GM12878 (cell line): ENCODE measurements at regions not wholly inside any gene's neighbourhood (a gene's known extent, or its start where the extent isn't known, plus 50 kb on each side); places are given as distances from the start of the nearest gene placed in this dataset.

Experiments used
- ATAC-seq: fragments of 200-7000 bp; cut with Tn5 transposase; 3 replicates; pipeline ENCODE4 v1.9.1; 2020; ENCODE audit warnings: mild to moderate bottlenecking, moderate library complexity
- BruUV-seq: library from RNA; stranded (reverse); fragments of 400-500 nt; replicated peaks from 2 replicates; lab custom pipeline; 2021; lab: Mats Ljungman, UMichigan
- CTCF ChIA-PET: fragments of 300-600 bp; sonication (Branson Sonifier 250); formaldehyde crosslinking; extraction: SDS; loops from one replicate; lab custom pipeline; 2021; ENCODE audit warnings: inconsistent platforms; lab: Yijun Ruan, JAX
- POLR2A ChIA-PET: fragments of 350-600 bp; formaldehyde crosslinking; extraction: SDS; loops from one replicate; lab custom pipeline; 2021; ENCODE audit warnings: inconsistent platforms; lab: Charles Lee
- RAD21 ChIA-PET: fragments of 300-600 bp; sonication (Branson Sonifier 250); formaldehyde crosslinking; loops from one replicate; lab custom pipeline; 2023; ENCODE audit warnings: antibody characterized with exemption; ENCODE audit not compliant: unreplicated experiment; lab: Charles Lee
- SMC1A ChIA-PET: fragments of 300-600 bp; sonication (Branson Sonifier 250); formaldehyde crosslinking; loops from one replicate; lab custom pipeline; 2023; ENCODE audit not compliant: unreplicated experiment, uncharacterized antibody; lab: Charles Lee
- DNase-seq: peaks from one replicate; pipeline ENCODE4 v3.0.0-alpha.2; 2011; ENCODE audit warnings: low read depth, low spot score
- FAIRE-seq: peaks from 3 replicates; lab custom pipeline; 2011; peaks lifted over from hg19 to GRCh38; lab: Jason Lieb, UNC
- H2AFZ ChIP-seq: 2 replicates; pipeline ENCODE4 v1.6.0; 2011; ENCODE audit warnings: low read depth, low read length, control low read depth; ENCODE audit not compliant: control insufficient read depth
- H3K27ac ChIP-seq: 2 replicates; pipeline ENCODE4 v1.5.1; 2011; ENCODE audit warnings: control low read depth; ENCODE audit not compliant: control insufficient read depth, insufficient read depth
- H3K27me3 ChIP-seq, 2 experiments: replicated peaks in 1 of 2; 2 replicates each; pipeline versions ENCODE4 v1.6.0 to v1.6.1; 2011; ENCODE audit warnings: low read length in 1 of 2; ENCODE audit not compliant: control insufficient read depth in 2 of 2, insufficient read depth in 2 of 2
- H3K36me3 ChIP-seq, 2 experiments: 2 replicates each; pipeline ENCODE4 v1.5.1; 2011; ENCODE audit warnings: low read length in 1 of 2; ENCODE audit not compliant: control insufficient read depth in 2 of 2, insufficient read depth in 2 of 2
- H3K4me1 ChIP-seq: 2 replicates; pipeline ENCODE4 v1.6.1; 2011; ENCODE audit warnings: mild to moderate bottlenecking, low read length, moderate library complexity, mixed read lengths; ENCODE audit not compliant: control insufficient read depth, insufficient read depth
- H3K4me2 ChIP-seq: 2 replicates; pipeline ENCODE4 v1.6.0; 2011; ENCODE audit warnings: control low read depth; ENCODE audit not compliant: control insufficient read depth, insufficient read depth
- H3K4me3 ChIP-seq: fragments of 200-600 bp; sonication (generic); 2 replicates; pipeline ENCODE4 v1.5.1; 2016
- H3K79me2 ChIP-seq: 2 replicates; pipeline ENCODE4 v1.6.0; 2011; ENCODE audit warnings: low read length; ENCODE audit not compliant: control insufficient read depth, insufficient read depth
- H3K9ac ChIP-seq: 2 replicates; pipeline ENCODE4 v1.8.0; 2011; ENCODE audit warnings: low read length, control low read depth, mixed read lengths; ENCODE audit not compliant: control insufficient read depth, insufficient read depth
- H3K9me3 ChIP-seq: replicated peaks from 3 replicates; pipeline ENCODE4 v1.5.1; 2011; ENCODE audit warnings: mild to moderate bottlenecking, low read length; ENCODE audit not compliant: control insufficient read depth, insufficient read depth
- H4K20me1 ChIP-seq: 2 replicates; pipeline ENCODE4 v1.6.0; 2011; ENCODE audit not compliant: control insufficient read depth, insufficient read depth
- BCLAF1 ChIP-seq: fragments of 450-650 bp; IDR thresholded peaks from 2 replicates; pipeline ENCODE4 v1.6.1; 2017; ENCODE audit warnings: antibody characterized with exemption, mild to moderate bottlenecking, moderate library complexity
- CEBPZ ChIP-seq: fragments of 150-350 bp; IDR thresholded peaks from 2 replicates; pipeline ENCODE4 v1.6.1; 2016; ENCODE audit warnings: low read depth, low read length
- DPF2 ChIP-seq: fragments of 450-650 bp; IDR thresholded peaks from 2 replicates; pipeline ENCODE4 v1.6.1; 2017; ENCODE audit warnings: mild to moderate bottlenecking
- EP300 ChIP-seq, 2 experiments: fragments of 150-350 bp in 1 of 2; IDR thresholded peaks; 2 replicates each; pipeline ENCODE4 v1.6.1; 2011 to 2012; ENCODE audit warnings: low read depth in 2 of 2, low read length in 2 of 2, borderline replicate concordance in 1 of 2, improper control_type of control experiment in 1 of 2, inconsistent platforms in 1 of 2; ENCODE audit not compliant: control insufficient read depth in 1 of 2
- EZH2 ChIP-seq: IDR thresholded peaks from 2 replicates; pipeline ENCODE4 v1.6.1; 2012; ENCODE audit warnings: low read depth, mild to moderate bottlenecking, control low read depth, inconsistent platforms, low read length, borderline replicate concordance; ENCODE audit not compliant: control insufficient read depth
- HDAC2 ChIP-seq: fragments of 200-600 bp; sonication (generic); IDR thresholded peaks from 2 replicates; pipeline ENCODE4 v1.6.1; 2017
- HDGF ChIP-seq: fragments of 450-650 bp; IDR thresholded peaks from 2 replicates; pipeline ENCODE4 v1.6.1; 2016; ENCODE audit warnings: antibody characterized with exemption
- IKZF2 ChIP-seq, 2 experiments: fragments of 450-650 bp; IDR thresholded peaks; 2 replicates each; pipeline ENCODE4 v1.6.1; 2017; ENCODE audit warnings: mild to moderate bottlenecking in 2 of 2, moderate library complexity in 2 of 2
- NFIC ChIP-seq: IDR thresholded peaks from 2 replicates; pipeline ENCODE4 v1.6.1; 2012; ENCODE audit warnings: low read depth, mild to moderate bottlenecking, inconsistent platforms, low read length, moderate library complexity
- PAX5 ChIP-seq: IDR thresholded peaks from 2 replicates; pipeline ENCODE4 v1.6.1; 2011; ENCODE audit warnings: low read depth, low read length, borderline replicate concordance
- POLR2AphosphoS2 ChIP-seq: IDR thresholded peaks from 2 replicates; pipeline ENCODE4 v1.6.1; 2011; ENCODE audit warnings: low read depth, mild to moderate bottlenecking, low read length, improper control_type of control experiment, moderate library complexity
- POLR2AphosphoS5 ChIP-seq: IDR thresholded peaks from 2 replicates; pipeline ENCODE4 v1.6.1; 2011; ENCODE audit warnings: mild to moderate bottlenecking, low read length, inconsistent platforms
- RCOR1 ChIP-seq: conservative IDR thresholded peaks from 2 replicates; pipeline ENCODE4 v1.6.1; 2012; ENCODE audit warnings: low read depth, low read length, improper control_type of control experiment
- TAF1 ChIP-seq: IDR thresholded peaks from 2 replicates; pipeline ENCODE4 v1.6.1; 2011; ENCODE audit warnings: mild to moderate bottlenecking, low read depth, low read length, borderline replicate concordance
- WGBS: methylation state at CpG from one replicate; pipeline ENCODE4 v1.1.6; 2016; ENCODE audit warnings: low lambda C conversion rate; ENCODE audit not compliant: insufficient replicate concordance, insufficient coverage; ENCODE audit errors: missing lambda C conversion rate; 5-methylcytosine and 5-hydroxymethylcytosine counted together
- in situ Hi-C: fragments of 300-500 bp; cut with MboI; formaldehyde crosslinking; loops from 9 replicates; pipeline ENCODE4 v1.14.3; 2018; ENCODE audit warnings: mixed read lengths
- intact Hi-C: fragments of 100-400 bp; cut with micrococcal nuclease; formaldehyde crosslinking; loops from one replicate; pipeline ENCODE4 v1.14.2; 2022; ENCODE audit not compliant: unreplicated experiment
- TF ChIP-seq, protein P1 (sequence below): fragments of 450-650 bp; IDR thresholded peaks from 2 replicates; pipeline ENCODE4 v1.6.1; 2014; ENCODE audit warnings: mild to moderate bottlenecking
- TF ChIP-seq, protein P2 (sequence below): fragments of 450-650 bp; conservative IDR thresholded peaks from 2 replicates; pipeline ENCODE4 v1.6.1; 2017; ENCODE audit warnings: mild to moderate bottlenecking, moderate library complexity

DNA sequence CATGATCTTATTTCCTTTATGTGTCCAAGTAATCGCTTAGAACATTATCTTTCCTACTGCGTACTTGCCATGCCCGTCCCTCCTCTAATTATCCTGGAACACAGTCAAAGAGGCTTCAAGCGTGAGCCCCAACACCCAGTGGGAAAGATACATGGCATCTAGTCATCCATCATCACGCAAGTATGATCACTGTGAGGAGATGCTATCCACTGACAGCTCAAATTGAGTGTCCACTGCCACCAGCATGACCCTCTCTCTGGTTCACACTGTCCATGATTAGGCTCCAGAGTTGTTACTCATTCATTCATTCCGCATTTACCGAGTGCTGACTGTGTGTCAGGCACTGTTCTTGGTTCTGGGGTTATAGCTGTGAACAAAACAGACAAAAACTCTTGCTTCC is 124.6 kb downstream of the COPS8 start:
- Histone ChIP-seq H3K9ac (no peak overlapping the region), H3K4me2 (no peak overlapping the region), H3K4me1 (no peaks in the 10 kb centered on the region), H3K27ac (no peak overlapping the region), H3K27me3 (no peaks in the 10 kb centered on the region), H4K20me1 (no peaks in the 10 kb centered on the region), H3K79me2 (no peaks in the 10 kb centered on the region), H3K36me3 (no peaks in the 10 kb centered on the region), H3K9me3 (no peaks in the 10 kb centered on the region; the same call in 2 of the 3 replicates)
- DNase-seq (no peak), FAIRE-seq (no peak), ATAC-seq (no peak)
- ChIA-PET CTCF (no interaction called here), SMC1A (no interaction called here), POLR2A (no interaction called here), RAD21 (no interaction called here)
- intact Hi-C loops = no loop called here
- TF ChIP-seq TAF1 (no peak), POLR2AphosphoS5 (no peak), HDGF (no peak), PAX5 (no peak), RCOR1 (no peak), BCLAF1 (no peak), POLR2AphosphoS2 (no peak), CEBPZ (no peak), HDAC2 (no peak), EZH2 (no peak), NFIC (no peak), IKZF2 (IDR thresholded peaks at IDR 0.05) (no peak), DPF2 (no peak), EP300 (IDR thresholded peaks at IDR 0.05; ENCODE audit: borderline replicate concordance in 1 of 2, control insufficient read depth in 1 of 2, low read depth in 2 of 2, low read length in 2 of 2) (no peak)
- TF ChIP-seq, protein P1, sequence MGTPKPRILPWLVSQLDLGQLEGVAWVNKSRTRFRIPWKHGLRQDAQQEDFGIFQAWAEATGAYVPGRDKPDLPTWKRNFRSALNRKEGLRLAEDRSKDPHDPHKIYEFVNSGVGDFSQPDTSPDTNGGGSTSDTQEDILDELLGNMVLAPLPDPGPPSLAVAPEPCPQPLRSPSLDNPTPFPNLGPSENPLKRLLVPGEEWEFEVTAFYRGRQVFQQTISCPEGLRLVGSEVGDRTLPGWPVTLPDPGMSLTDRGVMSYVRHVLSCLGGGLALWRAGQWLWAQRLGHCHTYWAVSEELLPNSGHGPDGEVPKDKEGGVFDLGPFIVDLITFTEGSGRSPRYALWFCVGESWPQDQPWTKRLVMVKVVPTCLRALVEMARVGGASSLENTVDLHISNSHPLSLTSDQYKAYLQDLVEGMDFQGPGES = no peak
- TF ChIP-seq, protein P2, sequence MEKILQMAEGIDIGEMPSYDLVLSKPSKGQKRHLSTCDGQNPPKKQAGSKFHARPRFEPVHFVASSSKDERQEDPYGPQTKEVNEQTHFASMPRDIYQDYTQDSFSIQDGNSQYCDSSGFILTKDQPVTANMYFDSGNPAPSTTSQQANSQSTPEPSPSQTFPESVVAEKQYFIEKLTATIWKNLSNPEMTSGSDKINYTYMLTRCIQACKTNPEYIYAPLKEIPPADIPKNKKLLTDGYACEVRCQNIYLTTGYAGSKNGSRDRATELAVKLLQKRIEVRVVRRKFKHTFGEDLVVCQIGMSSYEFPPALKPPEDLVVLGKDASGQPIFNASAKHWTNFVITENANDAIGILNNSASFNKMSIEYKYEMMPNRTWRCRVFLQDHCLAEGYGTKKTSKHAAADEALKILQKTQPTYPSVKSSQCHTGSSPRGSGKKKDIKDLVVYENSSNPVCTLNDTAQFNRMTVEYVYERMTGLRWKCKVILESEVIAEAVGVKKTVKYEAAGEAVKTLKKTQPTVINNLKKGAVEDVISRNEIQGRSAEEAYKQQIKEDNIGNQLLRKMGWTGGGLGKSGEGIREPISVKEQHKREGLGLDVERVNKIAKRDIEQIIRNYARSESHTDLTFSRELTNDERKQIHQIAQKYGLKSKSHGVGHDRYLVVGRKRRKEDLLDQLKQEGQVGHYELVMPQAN = no peak
- TF ChIP-seq, all 136 proteins: peak for 0
- no peak overlapping the region for H3K4me3 ChIP-seq
- in situ Hi-C loops = no loop called here
- 25% methylated on average over 7 of the region's 7 CpGs for WGBS
- BruUV-seq = no TSS peak
- H2AFZ ChIP-seq = no peak overlapping the region
